ENCODE measurements at regions not wholly inside any gene's neighbourhood (a gene's known extent, or its start where the extent isn't known, plus 50 kb on each side); places are given as distances from the start of the nearest gene placed in this dataset.

GRCh38 chr2:122480501-122481243, 725.2 kb downstream of the TSN start:
- Histone ChIP-seq H3K36me3 (ENCODE audit: control insufficient read depth, insufficient read depth, low read length) (no peaks in the 10 kb centered on the region), H3K27ac (ENCODE audit: low read length) (no peak overlapping the region), H3K27me3 (ENCODE audit: control insufficient read depth, insufficient read depth, low read length) (no peaks in the 10 kb centered on the region), H3K4me3 (ENCODE audit: low read length) (no peak overlapping the region), H3K4me1 (ENCODE audit: control insufficient read depth, insufficient read depth, low read length) (no peaks in the 10 kb centered on the region), H3K9me3 (ENCODE audit: control insufficient read depth, insufficient read depth, low read length) (no peaks in the 10 kb centered on the region)
- no peak for DNase-seq
- Mint-ChIP-seq H3K4me3 (no peak overlapping the region), H3K4me1 (no peaks in the 10 kb centered on the region), H3K36me3 (no peaks in the 10 kb centered on the region), H3K27ac (no peak overlapping the region), H3K27me3 (ENCODE audit: low read depth in 2 of 2) (no peaks in the 10 kb centered on the region), H3K9me3 (peaks cover 2 to 3% of the 10 kb centered on the region in 2 donors)
- intact Hi-C loops (cut with micrococcal nuclease): no loop called here
- no peak for TF ChIP-seq CTCF (IDR thresholded peaks at IDR 0.05)
- WGBS (ENCODE audit: insufficient coverage): 86% methylated on average over 4 of the region's 6 CpGs
- no peak for ATAC-seq

- ATAC-seq: no peak
- intact Hi-C loops (cut with micrococcal nuclease): no loop called here
- Mint-ChIP-seq H3K27me3 (ENCODE audit: low read depth in 2 of 2) (no peaks in the 10 kb centered on the region), H3K27ac (no peak overlapping the region), H3K4me3 (no peak overlapping the region), H3K36me3 (no peaks in the 10 kb centered on the region), H3K4me1 (no peaks in the 10 kb centered on the region), H3K9me3 (peaks cover 2 to 3% of the 10 kb centered on the region in 2 donors)
- Histone ChIP-seq H3K27ac (ENCODE audit: low read length) (no peak overlapping the region), H3K9me3 (ENCODE audit: control insufficient read depth, insufficient read depth, low read length) (no peaks in the 10 kb centered on the region), H3K4me1 (ENCODE audit: control insufficient read depth, insufficient read depth, low read length) (no peaks in the 10 kb centered on the region), H3K36me3 (ENCODE audit: control insufficient read depth, insufficient read depth, low read length) (no peaks in the 10 kb centered on the region), H3K4me3 (ENCODE audit: low read length) (no peak overlapping the region), H3K27me3 (ENCODE audit: control insufficient read depth, insufficient read depth, low read length) (no peaks in the 10 kb centered on the region)
- WGBS (ENCODE audit: insufficient coverage): no CpG with 5 or more reads among the region's 2 CpGs
- no peak for TF ChIP-seq CTCF (IDR thresholded peaks at IDR 0.05)
- no peak for DNase-seq
Measured at GRCh38 chr2:122481244-122481622, 725.8 kb downstream of the TSN start.

- Histone ChIP-seq H3K9me3 (ENCODE audit: control insufficient read depth, insufficient read depth, low read length) (no peaks in the 10 kb centered on the region), H3K36me3 (ENCODE audit: control insufficient read depth, insufficient read depth, low read length) (no peaks in the 10 kb centered on the region), H3K4me1 (ENCODE audit: control insufficient read depth, insufficient read depth, low read length) (no peaks in the 10 kb centered on the region), H3K4me3 (ENCODE audit: low read length) (no peak overlapping the region), H3K27ac (ENCODE audit: low read length) (no peak overlapping the region), H3K27me3 (ENCODE audit: control insufficient read depth, insufficient read depth, low read length) (no peaks in the 10 kb centered on the region)
- no peaks in the 10 kb centered on the region for H3K4me1 Mint-ChIP-seq
- intact Hi-C loops (cut with micrococcal nuclease): no loop called here
- H3K9me3 Mint-ChIP-seq: peaks cover 2 to 3% of the 10 kb centered on the region in 2 donors
- H3K27ac Mint-ChIP-seq: no peak overlapping the region
- no peaks in the 10 kb centered on the region for H3K27me3 Mint-ChIP-seq (ENCODE audit: low read depth in 2 of 2)
- ATAC-seq: no peak
- no peak overlapping the region for H3K4me3 Mint-ChIP-seq
- no peak for DNase-seq
- no peak for TF ChIP-seq CTCF (IDR thresholded peaks at IDR 0.05)
- no peaks in the 10 kb centered on the region for H3K36me3 Mint-ChIP-seq
Measured at GRCh38 chr2:122481717-122482116, 726.3 kb downstream of the TSN start.

GRCh38 chr2:122486086-122486485, 730.6 kb downstream of the TSN start:
- no peak overlapping the region for H3K27ac Mint-ChIP-seq
- Histone ChIP-seq H3K27me3 (ENCODE audit: control insufficient read depth, insufficient read depth, low read length) (no peaks in the 10 kb centered on the region), H3K36me3 (ENCODE audit: control insufficient read depth, insufficient read depth, low read length) (no peaks in the 10 kb centered on the region), H3K9me3 (ENCODE audit: control insufficient read depth, insufficient read depth, low read length) (no peaks in the 10 kb centered on the region), H3K4me3 (ENCODE audit: low read length) (no peak overlapping the region), H3K27ac (ENCODE audit: low read length) (no peak overlapping the region), H3K4me1 (ENCODE audit: control insufficient read depth, insufficient read depth, low read length) (no peaks in the 10 kb centered on the region)
- DNase-seq (no peak), ATAC-seq (no peak)
- no peak overlapping the region for H3K4me3 Mint-ChIP-seq
- no peaks in the 10 kb centered on the region for H3K27me3 Mint-ChIP-seq (ENCODE audit: low read depth in 2 of 2)
- H3K4me1 Mint-ChIP-seq: no peaks in the 10 kb centered on the region
- peaks cover 6 to 16% of the 10 kb centered on the region in 2 donors for H3K9me3 Mint-ChIP-seq
- TF ChIP-seq CTCF (IDR thresholded peaks at IDR 0.05): no peak
- intact Hi-C loops (cut with micrococcal nuclease): no loop called here
- H3K36me3 Mint-ChIP-seq: no peaks in the 10 kb centered on the region
- WGBS (ENCODE audit: insufficient coverage): no CpG with 5 or more reads among the region's 2 CpGs

Data from natural killer cell (primary cell).